ENCODE measurements at regions not wholly inside any gene's neighbourhood (a gene's known extent, or its start where the extent isn't known, plus 50 kb on each side); places are given as distances from the start of the nearest gene placed in this dataset.
"Not testable (repeated sequence)": the region's sequence is repeated elsewhere in the genome, so short reads cannot be mapped to it uniquely, and the experiment has no call there.

DNA sequence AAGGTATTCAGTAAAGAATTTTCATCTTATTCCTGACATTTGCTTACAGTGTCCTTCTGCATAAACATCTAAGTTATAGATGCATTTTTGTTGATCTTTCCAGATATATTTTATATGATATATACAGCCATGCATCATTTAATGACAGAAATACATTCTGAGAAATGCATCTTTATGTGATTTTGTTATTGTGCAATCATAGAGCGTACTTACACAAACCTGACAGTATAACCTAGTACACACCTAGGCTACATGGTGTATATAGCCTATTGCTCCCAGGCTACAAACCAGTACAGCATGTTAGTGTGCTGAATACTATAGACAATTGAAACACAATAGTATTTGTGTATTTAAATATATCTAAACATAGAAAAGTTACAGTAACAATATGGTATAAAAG is 642.0 kb downstream of the XPNPEP1 start:
- DNase-seq (ENCODE audit: low read depth, low spot score) = no peak
- in situ Hi-C loops (cut with HindIII; ENCODE audit: low pct_unique_long_range_greater_than_20kb, low sequenced_read_pairs) = no loop called here

DNA sequence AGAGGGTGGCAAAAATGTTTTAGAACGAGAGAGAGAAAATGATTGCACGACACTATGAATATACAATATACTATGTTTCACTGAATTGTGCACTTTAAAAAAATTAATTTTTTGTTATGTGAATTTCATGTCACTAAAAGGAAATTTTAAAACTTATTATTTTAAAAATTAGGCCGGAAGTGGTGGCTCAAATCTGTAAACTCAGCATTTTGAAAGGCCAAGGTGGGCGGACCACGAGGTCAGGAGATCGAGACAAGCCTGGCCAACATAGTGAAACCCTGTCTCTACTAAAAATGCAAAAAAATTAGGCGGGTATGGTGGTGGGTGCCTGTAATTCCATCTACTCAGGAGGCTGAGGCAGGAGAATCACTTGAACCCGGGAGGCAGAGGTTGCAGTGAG is 642.5 kb downstream of the XPNPEP1 start:
- in situ Hi-C loops (cut with HindIII; ENCODE audit: low pct_unique_long_range_greater_than_20kb, low sequenced_read_pairs) = no loop called here
- DNase-seq (ENCODE audit: low read depth, low spot score) = no peak

DNA sequence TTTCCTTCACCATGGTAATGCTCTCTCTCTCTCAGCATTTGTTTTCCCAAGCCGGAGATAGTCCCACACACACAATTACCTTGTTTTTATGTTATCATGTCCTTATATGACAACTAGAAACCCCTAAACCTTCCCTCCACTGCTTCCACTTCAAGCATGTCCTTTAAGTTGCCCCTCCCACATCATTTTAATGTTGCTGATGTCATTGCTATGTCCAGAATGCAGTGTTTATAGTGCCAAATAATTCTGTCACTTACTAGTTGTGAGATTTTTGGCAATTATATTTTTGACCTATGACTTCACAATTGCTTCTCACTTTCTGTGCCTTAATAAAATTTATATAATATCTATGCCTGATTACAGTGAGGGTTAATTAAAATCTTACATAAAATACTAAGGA is 645.9 kb downstream of the XPNPEP1 start:
- no peak for DNase-seq (ENCODE audit: low read depth, low spot score)

DNA sequence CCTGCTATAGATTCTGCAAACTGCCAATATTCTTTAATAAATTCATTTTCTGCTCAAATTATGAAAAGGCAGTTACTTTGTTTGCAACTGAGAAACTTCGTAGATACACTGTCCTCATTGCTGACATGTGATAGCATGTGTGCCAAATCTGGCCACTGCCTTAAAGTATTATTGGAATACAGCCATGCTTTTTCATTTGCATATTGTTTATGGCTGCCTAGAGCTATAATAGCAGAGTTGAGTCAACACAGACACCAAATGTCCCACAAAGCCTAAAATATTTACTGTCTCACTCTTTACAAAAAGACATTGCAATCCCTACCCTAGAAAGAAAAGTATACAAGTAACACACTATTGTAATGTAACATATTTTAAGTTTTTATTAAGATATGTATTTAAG is 647.4 kb downstream of the XPNPEP1 start:
- in situ Hi-C loops (cut with HindIII; ENCODE audit: low pct_unique_long_range_greater_than_20kb, low sequenced_read_pairs) = no loop called here
- DNase-seq (ENCODE audit: low read depth, low spot score) = no peak

More for the DNA sequence above, 645.9 kb downstream of the XPNPEP1 start:
- in situ Hi-C loops (cut with HindIII; ENCODE audit: low pct_unique_long_range_greater_than_20kb, low sequenced_read_pairs) = no loop called here

DNA sequence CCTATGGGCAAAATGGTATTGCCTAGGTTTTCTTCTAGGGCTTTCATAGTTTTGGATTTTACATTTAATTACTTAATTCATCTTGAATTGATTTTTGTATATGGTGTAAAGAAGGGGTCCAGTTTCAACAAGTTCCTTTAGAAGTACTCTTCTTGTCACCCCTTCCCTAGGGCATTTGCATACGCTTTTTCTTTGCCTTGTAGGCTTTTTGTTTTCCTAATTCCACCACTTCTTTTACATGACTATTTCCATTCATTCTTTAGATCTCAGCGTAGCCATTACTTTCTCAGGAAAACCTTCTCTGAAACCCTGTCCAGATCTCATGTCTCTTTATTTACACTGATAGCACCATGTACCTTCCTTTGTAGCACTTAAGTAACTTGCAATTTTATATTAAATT is 648.6 kb downstream of the XPNPEP1 start:
- in situ Hi-C loops (cut with HindIII; ENCODE audit: low pct_unique_long_range_greater_than_20kb, low sequenced_read_pairs) = no loop called here
- no peak for DNase-seq (ENCODE audit: low read depth, low spot score)

DNA sequence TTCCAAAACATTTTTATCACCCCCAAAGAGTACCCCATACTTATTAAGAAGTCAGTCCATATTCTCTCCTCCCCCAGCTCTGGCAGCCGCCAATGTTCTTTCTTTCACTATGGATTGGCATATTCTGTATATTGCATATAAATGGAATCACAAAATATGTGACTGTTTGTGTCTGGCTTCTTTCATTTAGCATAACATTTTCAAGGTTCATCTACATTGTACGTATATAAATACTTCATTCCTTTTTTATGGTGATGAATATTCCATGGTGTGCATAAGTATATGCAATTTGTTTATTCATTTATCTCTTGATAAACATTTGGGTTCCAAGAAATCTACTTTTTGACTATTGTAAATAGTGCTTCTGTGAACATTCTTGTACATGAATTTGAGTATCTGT is 653.1 kb downstream of the XPNPEP1 start:
- no peak for DNase-seq (ENCODE audit: low read depth, low spot score)
- in situ Hi-C loops (cut with HindIII; ENCODE audit: low pct_unique_long_range_greater_than_20kb, low sequenced_read_pairs) = no loop called here

DNA sequence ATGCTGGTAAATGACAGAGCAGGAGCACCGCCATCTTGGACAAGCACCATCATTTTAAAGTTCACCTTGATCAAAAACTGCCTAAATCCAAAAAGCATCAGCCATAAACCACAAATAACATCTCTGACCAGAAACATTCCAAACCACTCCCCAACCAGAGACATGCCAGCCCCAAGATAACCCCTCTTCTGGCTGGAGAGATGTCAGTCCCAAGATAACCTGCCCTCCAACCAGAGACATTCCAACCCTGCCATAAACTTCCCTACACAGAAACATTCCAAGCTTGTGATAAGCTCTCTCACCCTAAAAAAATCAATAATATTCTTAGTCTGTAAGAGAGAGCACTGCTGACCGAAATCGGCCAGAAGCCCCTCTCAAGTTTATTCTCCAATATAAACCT is 659.3 kb downstream of the XPNPEP1 start:
- in situ Hi-C loops (cut with HindIII; ENCODE audit: low pct_unique_long_range_greater_than_20kb, low sequenced_read_pairs) = no loop called here
- no peak for DNase-seq (ENCODE audit: low read depth, low spot score)

DNA sequence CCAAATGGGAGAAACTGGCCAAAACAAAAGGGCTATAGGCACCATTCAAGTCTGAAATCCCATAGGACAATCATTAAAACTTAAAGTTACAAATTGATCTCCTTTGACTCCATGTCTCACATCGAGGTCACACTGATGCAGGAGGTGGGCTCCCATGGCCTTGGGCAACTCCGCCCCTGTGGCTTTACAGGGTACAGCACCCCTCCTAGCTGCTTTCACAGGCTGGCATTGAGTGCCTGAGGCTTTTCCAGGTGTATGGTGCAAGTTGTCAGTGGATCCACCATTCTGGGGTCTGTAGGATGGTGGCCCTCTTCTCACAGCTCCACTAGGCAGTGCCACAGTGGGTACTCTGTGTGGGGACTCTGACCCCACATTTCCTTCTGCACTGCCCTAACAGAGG is 662.1 kb downstream of the XPNPEP1 start:
- DNase-seq (ENCODE audit: low read depth, low spot score) = no peak
- in situ Hi-C loops (cut with HindIII; ENCODE audit: low pct_unique_long_range_greater_than_20kb, low sequenced_read_pairs) = no loop called here

DNA sequence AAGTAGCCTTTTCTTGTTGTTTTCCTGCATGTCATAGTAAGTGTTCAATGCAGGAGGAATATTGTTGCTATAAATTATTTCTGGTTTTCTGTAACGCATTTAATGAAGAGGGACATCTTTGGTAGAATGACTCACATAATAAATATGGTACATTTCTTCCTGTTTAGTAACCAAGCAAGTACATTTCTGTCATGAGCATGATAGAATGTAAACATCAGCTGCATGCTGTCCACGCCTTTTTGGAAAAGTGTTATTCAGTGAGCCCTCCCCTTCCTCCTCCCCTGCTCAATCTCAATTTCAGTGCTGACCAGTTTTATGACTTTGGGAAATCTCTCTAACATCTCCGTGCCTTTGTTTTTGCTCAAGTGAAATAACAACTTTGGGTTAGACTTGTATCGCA is 664.0 kb downstream of the XPNPEP1 start:
- in situ Hi-C loops (cut with HindIII; ENCODE audit: low pct_unique_long_range_greater_than_20kb, low sequenced_read_pairs) = no loop called here
- DNase-seq (ENCODE audit: low read depth, low spot score) = no peak

DNA sequence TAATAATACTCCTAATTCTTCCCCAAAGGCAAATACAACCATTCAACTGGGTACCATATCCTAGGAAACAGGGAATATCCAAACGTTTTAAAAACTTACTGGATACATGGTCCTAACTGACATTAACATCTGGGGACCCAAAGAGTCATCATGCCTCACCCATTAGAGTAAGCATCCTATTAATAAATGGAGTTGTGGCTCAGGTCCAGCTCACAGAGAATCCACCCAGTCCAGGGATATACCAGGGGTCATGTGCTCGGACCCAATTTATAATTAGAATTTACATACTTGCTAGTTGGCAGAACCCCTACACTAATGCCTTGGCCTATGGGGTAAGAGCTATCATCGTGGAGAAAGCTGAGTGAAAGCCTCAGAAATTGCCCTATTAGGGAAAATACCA is 670.0 kb downstream of the XPNPEP1 start:
- in situ Hi-C loops (cut with HindIII; ENCODE audit: low pct_unique_long_range_greater_than_20kb, low sequenced_read_pairs) = no loop called here
- no peak for DNase-seq (ENCODE audit: low read depth, low spot score)

DNA sequence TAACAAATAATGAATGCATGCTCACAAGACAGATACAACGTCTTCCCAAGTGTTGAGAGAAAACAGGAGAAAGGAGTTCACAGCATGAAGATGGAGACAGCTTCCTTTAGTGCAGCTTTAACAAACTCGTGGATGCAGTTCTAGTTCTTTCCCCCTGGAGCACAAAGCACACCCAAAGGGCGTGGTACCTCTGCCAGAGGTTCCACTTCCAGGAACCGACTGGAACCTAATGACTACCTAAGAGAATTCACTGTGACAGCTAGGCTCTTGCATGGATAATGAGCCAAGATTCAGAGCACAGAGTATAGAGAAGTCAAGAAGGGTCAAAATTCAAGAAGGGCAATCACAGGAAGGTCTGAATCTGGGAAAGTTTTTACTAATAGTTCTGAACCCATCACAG is 673.2 kb downstream of the XPNPEP1 start:
- no peak for DNase-seq (ENCODE audit: low read depth, low spot score)
- in situ Hi-C loops (cut with HindIII; ENCODE audit: low pct_unique_long_range_greater_than_20kb, low sequenced_read_pairs) = no loop called here

DNA sequence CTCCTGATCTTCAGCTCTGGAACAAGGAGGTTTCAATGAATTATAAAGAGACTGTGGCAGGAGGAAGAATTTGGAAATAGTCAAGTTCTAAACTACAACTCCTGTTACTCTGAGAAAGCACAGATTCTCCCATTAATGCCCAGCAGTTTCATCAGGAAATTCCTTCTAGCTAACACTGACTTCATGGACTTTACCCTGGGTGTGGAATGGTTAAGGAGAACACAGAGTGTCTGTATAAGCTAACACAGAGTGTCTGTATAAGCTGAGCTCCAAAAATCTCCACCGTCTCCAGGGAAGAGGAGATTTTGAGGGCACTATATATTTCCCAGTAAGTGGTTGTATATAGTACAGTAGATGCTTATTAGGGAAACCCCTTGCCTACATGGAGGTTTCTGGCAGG is 675.5 kb downstream of the XPNPEP1 start:
- DNase-seq (ENCODE audit: low read depth, low spot score) = no peak
- in situ Hi-C loops (cut with HindIII; ENCODE audit: low pct_unique_long_range_greater_than_20kb, low sequenced_read_pairs) = no loop called here

DNA sequence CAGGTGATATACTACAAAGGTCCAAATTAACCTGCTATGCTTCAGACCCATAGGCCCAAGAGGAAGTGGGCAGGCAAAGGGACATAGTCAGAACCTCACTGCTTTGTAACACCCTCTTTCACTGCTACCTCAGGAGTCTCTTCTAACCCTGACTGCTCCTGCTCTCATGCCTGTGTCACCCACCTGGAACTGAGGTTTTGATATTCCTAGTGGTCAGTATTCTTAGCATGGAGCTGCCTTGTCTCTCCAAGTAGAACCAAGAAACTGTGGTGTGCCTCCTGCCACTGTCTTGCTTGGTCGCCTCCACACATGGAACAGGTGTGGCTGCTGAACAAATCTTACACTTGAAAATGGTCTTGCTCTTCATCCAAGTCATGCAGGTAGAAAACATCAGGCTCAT is 677.5 kb downstream of the XPNPEP1 start:
- in situ Hi-C loops (cut with HindIII; ENCODE audit: low pct_unique_long_range_greater_than_20kb, low sequenced_read_pairs) = no loop called here
- no peak for DNase-seq (ENCODE audit: low read depth, low spot score)

DNA sequence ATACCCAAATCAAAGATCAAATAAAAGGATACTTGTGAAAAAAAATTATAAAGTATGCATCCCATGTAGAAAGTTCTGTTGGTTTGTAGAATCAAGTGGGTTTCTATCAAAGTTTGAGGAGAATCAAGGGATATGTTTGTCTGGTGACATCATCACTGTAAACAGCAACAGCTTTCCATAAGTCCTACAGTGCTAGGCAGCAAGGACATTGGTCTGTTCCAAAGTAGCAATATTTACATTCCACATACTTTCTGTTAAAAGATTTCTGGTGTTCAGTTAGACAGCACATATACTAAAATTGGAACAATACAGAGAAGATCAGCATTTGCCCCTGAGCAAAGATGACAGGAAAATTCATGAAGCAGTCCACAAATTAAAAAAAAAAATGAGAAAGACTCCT is 683.9 kb downstream of the XPNPEP1 start:
- in situ Hi-C loops (cut with HindIII; ENCODE audit: low pct_unique_long_range_greater_than_20kb, low sequenced_read_pairs) = no loop called here
- no peak for DNase-seq (ENCODE audit: low read depth, low spot score)

DNA sequence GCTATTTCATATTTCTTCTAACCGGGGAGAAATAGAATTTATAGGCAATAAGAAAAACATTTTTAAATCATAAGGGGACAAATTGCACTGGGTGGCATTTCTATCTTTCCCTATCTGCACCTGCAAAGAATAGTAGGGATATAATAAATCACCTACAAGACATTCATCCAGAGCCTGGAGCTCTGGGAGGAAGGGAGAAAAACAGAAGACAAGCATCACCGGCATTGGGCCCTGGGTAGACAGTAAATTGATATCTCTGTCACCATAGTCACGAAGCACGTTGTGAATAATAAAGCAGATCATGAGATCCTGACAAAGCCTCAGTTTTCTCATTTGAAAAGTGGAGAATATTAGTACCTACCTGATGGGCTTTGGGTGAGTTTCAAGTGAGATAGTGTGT is 685.6 kb downstream of the XPNPEP1 start:
- in situ Hi-C loops (cut with HindIII; ENCODE audit: low pct_unique_long_range_greater_than_20kb, low sequenced_read_pairs) = no loop called here
- DNase-seq (ENCODE audit: low read depth, low spot score) = no peak

DNA sequence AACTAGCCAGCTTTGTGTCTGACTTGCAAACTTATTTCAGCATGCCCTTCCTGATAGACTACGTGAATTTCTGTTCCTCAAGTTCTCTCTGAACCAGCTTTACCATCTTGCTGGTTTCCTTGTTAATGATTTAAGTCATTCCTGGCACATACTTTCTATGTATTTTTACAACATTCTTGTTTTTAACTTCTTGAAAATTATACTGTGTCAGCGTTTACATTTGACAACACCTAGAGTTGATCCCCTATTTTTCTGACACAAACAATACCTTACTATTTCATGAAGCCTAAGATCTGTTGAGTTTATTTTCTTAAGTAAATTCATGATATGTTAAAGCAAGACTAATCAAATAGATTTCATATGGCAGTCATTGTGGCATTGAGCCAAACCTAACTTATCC is 686.3 kb downstream of the XPNPEP1 start:
- in situ Hi-C loops (cut with HindIII; ENCODE audit: low pct_unique_long_range_greater_than_20kb, low sequenced_read_pairs) = no loop called here
- DNase-seq (ENCODE audit: low read depth, low spot score) = no peak

DNA sequence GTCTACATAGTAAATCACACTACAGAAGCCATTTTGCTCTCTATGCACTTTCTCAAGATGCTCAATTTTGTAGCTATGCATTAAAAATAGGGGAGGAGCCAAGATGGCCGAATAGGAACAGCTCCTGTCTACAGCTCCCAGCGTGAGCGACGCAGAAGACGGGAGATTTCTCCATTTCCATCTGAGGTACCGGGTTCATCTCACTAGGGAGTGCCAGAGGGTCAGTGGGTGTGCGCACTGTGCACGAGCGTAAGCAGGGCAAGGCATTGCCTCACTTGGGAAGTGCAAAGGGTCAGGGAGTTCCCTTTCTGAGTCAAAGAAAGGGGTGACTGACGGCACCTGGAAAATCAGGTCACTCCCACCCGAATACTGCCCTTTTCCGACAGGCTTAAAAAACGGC is 699.8 kb downstream of the XPNPEP1 start:
- DNase-seq (ENCODE audit: low read depth, low spot score); in situ Hi-C loops (cut with HindIII; ENCODE audit: low pct_unique_long_range_greater_than_20kb, low sequenced_read_pairs): not testable (repeated sequence)

DNA sequence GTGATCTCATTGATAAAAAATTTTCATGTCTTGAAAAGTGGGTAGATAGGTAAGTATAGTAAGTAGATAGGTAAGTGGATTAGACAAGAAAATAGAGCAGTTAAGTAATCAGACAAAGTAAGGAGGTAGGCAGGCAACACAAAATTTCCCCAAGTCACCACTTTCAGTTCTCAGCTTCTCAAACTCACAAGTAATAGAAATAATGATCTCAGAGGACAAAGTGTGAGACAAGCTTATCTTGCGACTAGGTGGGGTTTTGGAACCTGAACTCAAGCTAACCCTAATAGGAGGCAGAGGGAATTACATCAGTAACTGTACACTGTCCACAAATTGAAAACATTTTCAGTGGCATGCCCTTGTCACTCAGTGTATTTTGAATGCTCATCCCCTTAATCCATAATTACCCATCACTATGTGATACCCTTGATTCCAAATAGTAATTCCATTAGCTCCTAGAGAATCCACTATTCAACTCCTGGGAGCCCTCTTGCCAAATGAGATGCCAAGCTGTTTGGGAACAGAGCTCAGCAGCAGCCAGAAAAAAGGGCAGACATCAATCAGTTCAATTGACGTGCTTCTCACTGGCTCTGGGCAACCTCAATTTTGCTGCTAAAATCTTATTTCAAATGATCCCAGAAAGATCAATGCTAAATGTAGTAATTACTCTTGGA is 703.2 kb downstream of the XPNPEP1 start:
- in situ Hi-C loops (cut with HindIII; ENCODE audit: low pct_unique_long_range_greater_than_20kb, low sequenced_read_pairs) = no loop called here
- no peak for DNase-seq (ENCODE audit: low read depth, low spot score)

DNA sequence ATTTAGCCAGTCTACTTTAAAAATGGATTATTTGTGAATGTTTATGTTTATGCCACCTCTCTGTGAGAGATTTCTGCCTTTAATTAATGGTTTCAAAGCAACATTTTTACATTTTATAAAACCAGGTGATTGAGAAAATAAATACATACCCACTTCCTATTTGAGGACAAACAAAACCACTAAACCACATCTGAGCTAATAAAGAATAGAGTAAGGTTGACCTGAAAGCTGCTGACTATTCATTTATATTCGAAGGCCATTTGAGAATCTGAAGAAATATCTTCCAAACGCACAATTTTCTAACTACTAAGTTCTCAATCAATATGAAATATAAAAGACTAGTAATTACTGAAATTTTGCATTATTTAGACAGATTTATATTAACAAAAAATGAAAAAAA is 705.1 kb downstream of the XPNPEP1 start:
- no peak for DNase-seq (ENCODE audit: low read depth, low spot score)
- in situ Hi-C loops (cut with HindIII; ENCODE audit: low pct_unique_long_range_greater_than_20kb, low sequenced_read_pairs) = no loop called here
